Neural cell (in vitro differentiated cells): ENCODE measurements at regions not wholly inside any gene's neighbourhood (a gene's known extent, or its start where the extent isn't known, plus 50 kb on each side); places are given as distances from the start of the nearest gene placed in this dataset.

Experiments used
- H2AFZ ChIP-seq: fragments of 200-600, 300-800 bp; sonication (generic), shearing (Covaris generic); 2 replicates; pipeline ENCODE4 v1.6.0; 2014; ENCODE audit warnings: low read depth, mild to moderate bottlenecking, antibody characterized with exemption, low read length, moderate library complexity
- H3F3A ChIP-seq: fragments of 200-600 bp; shearing (Covaris generic); 2 replicates; pipeline ENCODE4 v1.6.1; 2016; ENCODE audit warnings: mild to moderate bottlenecking, moderate library complexity, mixed read lengths, antibody characterized with exemption, low read length; ENCODE audit not compliant: insufficient read depth, poor library complexity, severe bottlenecking
- H3K27ac ChIP-seq: fragments of 200-600, 300-800 bp; sonication (generic), shearing (Covaris generic); 2 replicates; pipeline ENCODE4 v1.5.1; 2014; ENCODE audit warnings: mild to moderate bottlenecking, low read length, moderate library complexity
- H3K27me3 ChIP-seq: fragments of 300-800, 200-600 bp; sonication (generic), shearing (Covaris generic); 2 replicates; pipeline ENCODE4 v1.6.0; 2014; ENCODE audit warnings: mild to moderate bottlenecking, low read depth, low read length, moderate library complexity; ENCODE audit not compliant: insufficient read depth
- H3K36me3 ChIP-seq: fragments of 300-800, 200-600 bp; sonication (generic), shearing (Covaris generic); 2 replicates; pipeline ENCODE4 v1.5.1; 2014; ENCODE audit warnings: mild to moderate bottlenecking, antibody characterized with exemption, low read length, moderate library complexity; ENCODE audit not compliant: insufficient read depth
- H3K4me2 ChIP-seq: fragments of 300-800, 200-600 bp; sonication (generic), shearing (Covaris generic); 2 replicates; pipeline ENCODE4 v1.6.0; 2014; ENCODE audit warnings: mild to moderate bottlenecking, low read length
- H3K4me3 ChIP-seq: fragments of 300-800, 200-600 bp; sonication (generic), shearing (Covaris generic); 2 replicates; pipeline ENCODE4 v1.5.1; 2014; ENCODE audit warnings: mild to moderate bottlenecking, low read length, moderate library complexity
- H3K79me2 ChIP-seq: fragments of 200-600 bp; shearing (Covaris generic); replicated peaks from 2 replicates; pipeline ENCODE4 v1.6.0; 2014; ENCODE audit warnings: mild to moderate bottlenecking, low read length, moderate library complexity; ENCODE audit not compliant: insufficient read depth
- H3K9ac ChIP-seq: fragments of 300-800, 200-600 bp; sonication (generic), shearing (Covaris generic); 2 replicates; pipeline ENCODE4 v1.6.1; 2016; ENCODE audit warnings: mild to moderate bottlenecking, low read length, mixed read lengths
- H3K9me2 ChIP-seq: fragments of 200-600 bp; shearing (Covaris generic); 2 replicates; pipeline ENCODE4 v1.6.1; 2016; ENCODE audit warnings: mild to moderate bottlenecking, low read length, mixed read lengths; ENCODE audit not compliant: insufficient read depth
- H3K9me3 ChIP-seq: fragments of 200-600, 300-800 bp; sonication (generic), shearing (Covaris generic); 2 replicates; pipeline ENCODE4 v1.6.1; 2016; ENCODE audit warnings: mild to moderate bottlenecking, mixed run types, low read length, moderate library complexity, mixed read lengths
- H4K20me1 ChIP-seq: fragments of 200-600 bp; shearing (Covaris generic); 2 replicates; pipeline ENCODE4 v1.6.1; 2016; ENCODE audit warnings: mild to moderate bottlenecking, mixed run types; ENCODE audit not compliant: insufficient read depth
- CTCF ChIP-seq: fragments of 450-650 bp; IDR thresholded peaks from 2 replicates; pipeline ENCODE4 v1.5.1; 2014; ENCODE audit warnings: antibody characterized with exemption, mild to moderate bottlenecking, moderate library complexity; ENCODE audit not compliant: poor library complexity, severe bottlenecking
- EP300 ChIP-seq: fragments of 450-650 bp; conservative IDR thresholded peaks from 2 replicates; pipeline ENCODE4 v1.6.1; 2014; ENCODE audit warnings: antibody characterized with exemption, mild to moderate bottlenecking, moderate library complexity; ENCODE audit not compliant: poor library complexity, severe bottlenecking
- EZH2 ChIP-seq: fragments of 200-600, 300-800 bp; shearing (Covaris generic), sonication (generic); IDR thresholded peaks from 2 replicates; pipeline ENCODE4 v1.6.1; 2014; ENCODE audit warnings: antibody characterized with exemption, low read length, borderline replicate concordance, mild to moderate bottlenecking; ENCODE audit not compliant: insufficient read depth, poor library complexity, severe bottlenecking
- MXI1 ChIP-seq: fragments of 450-650 bp; conservative IDR thresholded peaks from 2 replicates; pipeline ENCODE4 v1.6.1; 2014; ENCODE audit warnings: antibody characterized with exemption, mild to moderate bottlenecking; ENCODE audit not compliant: poor library complexity, severe bottlenecking
- POLR2AphosphoS5 ChIP-seq: IDR thresholded peaks from 2 replicates; pipeline ENCODE4 v1.6.1; 2012
- RAD21 ChIP-seq: fragments of 450-650 bp; conservative IDR thresholded peaks from 2 replicates; pipeline ENCODE4 v1.6.1; 2014; ENCODE audit warnings: antibody characterized with exemption, mild to moderate bottlenecking, moderate library complexity
- REST ChIP-seq: IDR thresholded peaks from 2 replicates; pipeline ENCODE4 v1.6.1; 2012; ENCODE audit warnings: borderline replicate concordance
- SMC3 ChIP-seq: fragments of 450-650 bp; conservative IDR thresholded peaks from 2 replicates; pipeline ENCODE4 v1.6.1; 2014; ENCODE audit warnings: antibody characterized with exemption, mild to moderate bottlenecking, moderate library complexity; ENCODE audit not compliant: poor library complexity
- TAF1 ChIP-seq: IDR thresholded peaks from 2 replicates; pipeline ENCODE4 v1.6.1; 2012; ENCODE audit warnings: low read depth

GRCh38 chr20:23142162-23143050 is 56.3 kb upstream of the CD93 start:
- no peak overlapping the region for H2AFZ ChIP-seq
- no peaks in the 10 kb centered on the region for H3K27me3 ChIP-seq
- TF ChIP-seq TAF1 (no peak), MXI1 (no peak), EP300 (no peak), REST (no peak), POLR2AphosphoS5 (no peak), SMC3 (no peak), EZH2 (no peak), CTCF (no peak), RAD21 (no peak)
- no peaks in the 10 kb centered on the region for H3F3A ChIP-seq
- no peaks in the 10 kb centered on the region for H3K79me2 ChIP-seq
- no peak overlapping the region for H3K4me3 ChIP-seq
- H3K36me3 ChIP-seq: no peaks in the 10 kb centered on the region
- H3K4me2 ChIP-seq: no peak overlapping the region
- H3K9me3 ChIP-seq: no peaks in the 10 kb centered on the region
- H3K9ac ChIP-seq: no peak overlapping the region
- H3K27ac ChIP-seq: no peak overlapping the region
- no peaks in the 10 kb centered on the region for H3K9me2 ChIP-seq
- no peaks in the 10 kb centered on the region for H4K20me1 ChIP-seq

GRCh38 chr20:23141450-23142161 is 55.5 kb upstream of the CD93 start:
- no peak overlapping the region for H3K4me2 ChIP-seq
- H3K36me3 ChIP-seq: no peaks in the 10 kb centered on the region
- H3F3A ChIP-seq: no peaks in the 10 kb centered on the region
- no peaks in the 10 kb centered on the region for H3K27me3 ChIP-seq
- no peak overlapping the region for H3K27ac ChIP-seq
- no peaks in the 10 kb centered on the region for H3K79me2 ChIP-seq
- no peak for TF ChIP-seq EP300
- no peak for TF ChIP-seq POLR2AphosphoS5
- no peak for TF ChIP-seq RAD21
- no peak for TF ChIP-seq CTCF
- TF ChIP-seq REST: no peak
- TF ChIP-seq SMC3: no peak
- TF ChIP-seq MXI1: no peak
- TF ChIP-seq EZH2: no peak
- no peak overlapping the region for H3K9ac ChIP-seq
- no peak overlapping the region for H2AFZ ChIP-seq
- H3K9me2 ChIP-seq: no peaks in the 10 kb centered on the region
- H4K20me1 ChIP-seq: no peaks in the 10 kb centered on the region
- H3K9me3 ChIP-seq: no peaks in the 10 kb centered on the region
- H3K4me3 ChIP-seq: no peak overlapping the region
